ENCODE measurements at regions not wholly inside any gene's neighbourhood (a gene's known extent, or its start where the extent isn't known, plus 50 kb on each side); places are given as distances from the start of the nearest gene placed in this dataset.

- DNase-seq (ENCODE audit: extremely low read depth in 1 of 4, low spot score in 3 of 4) (no peak), FAIRE-seq (no peak), ATAC-seq (no peak)
- 6% methylated on average over 2 of the region's 2 CpGs for WGBS (ENCODE audit: insufficient coverage, low coverage, missing lambda C conversion rate)
- in situ Hi-C loops (cut with MboI) (no loop called here), intact Hi-C loops (cut with micrococcal nuclease) (no loop called here)
- no peak overlapping the region for H3K9ac ChIP-seq (ENCODE audit: insufficient read depth in 1 of 2, low read depth in 2 of 2, low read length in 2 of 2)
- no peaks in the 10 kb centered on the region for H3K4me1 ChIP-seq (replicated peaks in 1 of 2; ENCODE audit: control insufficient read depth in 2 of 2, insufficient read depth in 2 of 2, low read length in 2 of 2)
- no peaks in the 10 kb centered on the region for H3K9me1 ChIP-seq (ENCODE audit: control insufficient read depth, insufficient read depth, low read length)
- H3K36me3 ChIP-seq (ENCODE audit: control insufficient read depth, insufficient read depth, low read length) = no peaks in the 10 kb centered on the region
- TF ChIP-seq SREBF1 (IDR thresholded peaks at IDR 0.05; ENCODE audit: borderline replicate concordance, low read depth, low read length) (no peak), PYGO2 (tag; IDR thresholded peaks at IDR 0.05) (no peak), NUFIP1 (IDR thresholded peaks at IDR 0.05; ENCODE audit: partially characterized antibody) (no peak), ZNF76 (CRISPR knock-in tag; IDR thresholded peaks at IDR 0.05; ENCODE audit: borderline replicate concordance) (no peak), THRA (IDR thresholded peaks at IDR 0.05) (no peak), ZFP91 (CRISPR knock-in tag; IDR thresholded peaks at IDR 0.05) (no peak)
- no peaks in the 10 kb centered on the region for H4K20me1 ChIP-seq (replicated peaks; ENCODE audit: control insufficient read depth, insufficient read depth, low read length)
- no peak overlapping the region for H3K4me3 ChIP-seq
- no peak overlapping the region for H3K4me2 ChIP-seq (ENCODE audit: insufficient read depth, low read length)
- no peak overlapping the region for H2AFZ ChIP-seq (ENCODE audit: low read depth, low read length)
- no peak overlapping the region for H3K27ac ChIP-seq (ENCODE audit: extremely low read depth, low read depth, low read length)
- ChIA-PET CTCF (ENCODE audit: low intra/inter-chr PET ratio) (no interaction called here), POLR2A (no interaction called here)
- 0 out of 2 replicates have a peak, but pooled peaks cover 2% of the 10 kb centered on the region for H3K9me3 ChIP-seq (replicated peaks; ENCODE audit: control insufficient read depth, insufficient read depth, low read depth, low read length)
- no peaks in the 10 kb centered on the region for H3K27me3 ChIP-seq (ENCODE audit: control insufficient read depth in 2 of 2, insufficient read depth in 2 of 2, low read length in 2 of 2)
- BruUV-seq (replicated peaks) = no TSS peak
- H3K79me2 ChIP-seq (ENCODE audit: control insufficient read depth, insufficient read depth, low read length) = no peaks in the 10 kb centered on the region
Measured at GRCh38 chr4:111046811-111047210, 423.9 kb upstream of the PITX2 start.
